ENCODE measurements at regions not wholly inside any gene's neighbourhood (a gene's known extent, or its start where the extent isn't known, plus 50 kb on each side); places are given as distances from the start of the nearest gene placed in this dataset.

GRCh38 chr1:60277269-60277668 lies 203.7 kb upstream of the C1orf87 start:
- H3K9me3 ChIP-seq (ENCODE audit: insufficient read depth, low read length) = no peaks in the 10 kb centered on the region
- H3K9ac ChIP-seq (ENCODE audit: low read length) = no peak overlapping the region
- no peaks in the 10 kb centered on the region for H4K20me1 ChIP-seq (ENCODE audit: insufficient read depth, low read length)
- H3K36me3 ChIP-seq (replicated peaks; ENCODE audit: low read depth, low read length) = no peaks in the 10 kb centered on the region
- H3K27ac ChIP-seq (ENCODE audit: low read length) = no peak overlapping the region
- H3K27me3 ChIP-seq (ENCODE audit: low read depth, low read length) = no peaks in the 10 kb centered on the region
- no peak overlapping the region for H2AFZ ChIP-seq (ENCODE audit: low read depth, low read length)
- H3K79me2 ChIP-seq (ENCODE audit: low read length) = no peaks in the 10 kb centered on the region
- no peak overlapping the region for H3K4me3 ChIP-seq (ENCODE audit: low read length)
- no peak overlapping the region; the same call in 1 of the 2 replicates for H3K4me2 ChIP-seq (ENCODE audit: low read length)
- TF ChIP-seq CTCF (IDR thresholded peaks at IDR 0.05; ENCODE audit: low read depth, low read length) = no peak
- TF ChIP-seq EZH2phosphoT487 (IDR thresholded peaks at IDR 0.05; ENCODE audit: low read depth) = no peak
- peaks cover 19% of the 10 kb centered on the region for H3K4me1 ChIP-seq (ENCODE audit: low read length)

GRCh38 chr1:60274422-60275290 lies 201.1 kb upstream of the C1orf87 start:
- TF ChIP-seq CTCF (IDR thresholded peaks at IDR 0.05; ENCODE audit: low read depth, low read length) (no peak), EZH2phosphoT487 (IDR thresholded peaks at IDR 0.05; ENCODE audit: low read depth) (no peak)
- no peak overlapping the region for H2AFZ ChIP-seq (ENCODE audit: low read depth, low read length)
- no peak overlapping the region for H3K27ac ChIP-seq (ENCODE audit: low read length)
- no peak overlapping the region for H3K9ac ChIP-seq (ENCODE audit: low read length)
- H3K4me1 ChIP-seq (ENCODE audit: low read length) = peaks cover 8% of the 10 kb centered on the region
- H3K4me3 ChIP-seq (ENCODE audit: low read length) = no peak overlapping the region
- H3K4me2 ChIP-seq (ENCODE audit: low read length) = no peak overlapping the region
- H3K27me3 ChIP-seq (ENCODE audit: low read depth, low read length) = no peaks in the 10 kb centered on the region
- no peaks in the 10 kb centered on the region for H4K20me1 ChIP-seq (ENCODE audit: insufficient read depth, low read length)
- no peaks in the 10 kb centered on the region for H3K9me3 ChIP-seq (ENCODE audit: insufficient read depth, low read length)
- H3K79me2 ChIP-seq (ENCODE audit: low read length) = no peaks in the 10 kb centered on the region
- H3K36me3 ChIP-seq (replicated peaks; ENCODE audit: low read depth, low read length) = no peaks in the 10 kb centered on the region

- Histone ChIP-seq H3K36me3 (replicated peaks; ENCODE audit: low read depth, low read length) (no peaks in the 10 kb centered on the region), H2AFZ (ENCODE audit: low read depth, low read length) (no peak overlapping the region), H3K27me3 (ENCODE audit: low read depth, low read length) (no peaks in the 10 kb centered on the region), H3K4me1 (ENCODE audit: low read length) (peaks cover 8% of the 10 kb centered on the region), H3K79me2 (ENCODE audit: low read length) (no peaks in the 10 kb centered on the region), H4K20me1 (ENCODE audit: insufficient read depth, low read length) (no peaks in the 10 kb centered on the region), H3K27ac (ENCODE audit: low read length) (no peak overlapping the region), H3K4me2 (ENCODE audit: low read length) (no peak overlapping the region), H3K4me3 (ENCODE audit: low read length) (no peak overlapping the region), H3K9me3 (ENCODE audit: insufficient read depth, low read length) (no peaks in the 10 kb centered on the region), H3K9ac (ENCODE audit: low read length) (no peak overlapping the region)
- TF ChIP-seq CTCF (IDR thresholded peaks at IDR 0.05; ENCODE audit: low read depth, low read length) = no peak
- TF ChIP-seq EZH2phosphoT487 (IDR thresholded peaks at IDR 0.05; ENCODE audit: low read depth) = no peak
Observed at GRCh38 chr1:60273185-60273584, 199.6 kb upstream of the C1orf87 start.

- Histone ChIP-seq H3K36me3 (replicated peaks; ENCODE audit: low read depth, low read length) (no peaks in the 10 kb centered on the region), H3K79me2 (ENCODE audit: low read length) (no peaks in the 10 kb centered on the region), H4K20me1 (ENCODE audit: insufficient read depth, low read length) (no peaks in the 10 kb centered on the region), H3K4me2 (ENCODE audit: low read length) (no peak overlapping the region), H3K27ac (ENCODE audit: low read length) (no peak overlapping the region), H3K4me3 (ENCODE audit: low read length) (no peak overlapping the region), H3K9me3 (ENCODE audit: insufficient read depth, low read length) (no peaks in the 10 kb centered on the region), H3K27me3 (ENCODE audit: low read depth, low read length) (no peaks in the 10 kb centered on the region), H3K4me1 (ENCODE audit: low read length) (no peaks in the 10 kb centered on the region), H2AFZ (ENCODE audit: low read depth, low read length) (no peak overlapping the region), H3K9ac (ENCODE audit: low read length) (no peak overlapping the region)
- TF ChIP-seq EZH2phosphoT487 (IDR thresholded peaks at IDR 0.05; ENCODE audit: low read depth) = no peak
- TF ChIP-seq CTCF (IDR thresholded peaks at IDR 0.05; ENCODE audit: low read depth, low read length) = no peak
Observed at GRCh38 chr1:60271041-60271440, 197.5 kb upstream of the C1orf87 start.

Data from OCI-LY3 (cell line).